Hematopoietic multipotent progenitor cell treated with erythropoietin and hydrocortisone succinate and interleukin-3 and kit ligand, for 15 days (in vitro differentiated cells): ENCODE measurements at regions not wholly inside any gene's neighbourhood (a gene's known extent, or its start where the extent isn't known, plus 50 kb on each side); places are given as distances from the start of the nearest gene placed in this dataset.
"Not testable (repeated sequence)": the region's sequence is repeated elsewhere in the genome, so short reads cannot be mapped to it uniquely, and the experiment has no call there.

Source experiments
- DNase-seq: peaks from one replicate; pipeline ENCODE4 v3.0.0-alpha.2; 2015; ENCODE audit warnings: low spot score

- no peak for DNase-seq
These were observed 151.8 kb upstream of the SOX14 start for GRCh38 chr3:137612291-137612690.

GRCh38 chr3:137615659-137616418 lies 148.3 kb upstream of the SOX14 start:
- DNase-seq: no peak

GRCh38 chr3:137641879-137642704 lies 122.0 kb upstream of the SOX14 start:
- DNase-seq: no peak

GRCh38 chr3:137642831-137643230 lies 121.3 kb upstream of the SOX14 start:
- no peak for DNase-seq

GRCh38 chr3:137647179-137647578 lies 116.9 kb upstream of the SOX14 start:
- no peak for DNase-seq

GRCh38 chr3:137669519-137670060 lies 94.5 kb upstream of the SOX14 start:
- no peak for DNase-seq

GRCh38 chr3:137687181-137687879 lies 76.8 kb upstream of the SOX14 start:
- DNase-seq: no peak

- DNase-seq: no peak
These were observed 71.2 kb upstream of the SOX14 start for GRCh38 chr3:137692803-137693431.

- no peak for DNase-seq
These were observed 70.3 kb upstream of the SOX14 start for GRCh38 chr3:137693791-137694190.

- no peak for DNase-seq
These were observed 69.3 kb upstream of the SOX14 start for GRCh38 chr3:137694836-137695235.

- no peak for DNase-seq
These were observed 68.8 kb upstream of the SOX14 start for GRCh38 chr3:137695351-137695750.

- no peak for DNase-seq
These were observed 55.0 kb upstream of the SOX14 start for GRCh38 chr3:137709011-137709601.

- DNase-seq: not testable (repeated sequence)
These were observed 50.1 kb upstream of the SOX14 start for GRCh38 chr3:137713965-137714364.
